AG04449 (cell line): ENCODE measurements at regions not wholly inside any gene's neighbourhood (a gene's known extent, or its start where the extent isn't known, plus 50 kb on each side); places are given as distances from the start of the nearest gene placed in this dataset.

Experiments
- CTCF ChIA-PET: fragments of 350-600 bp; formaldehyde crosslinking; extraction: SDS; loops from one replicate; lab custom pipeline; 2021; ENCODE audit warnings: antibody characterized with exemption; lab: Yijun Ruan, JAX
- POLR2A ChIA-PET: fragments of 400-600, 350-600 bp; formaldehyde crosslinking; extraction: SDS; loops from one replicate; lab custom pipeline; 2020; ENCODE audit warnings: antibody characterized with exemption, inconsistent platforms; lab: Yijun Ruan, JAX
- DNase-seq: peaks from one replicate; pipeline ENCODE4 v3.0.0-alpha.2; 2010; ENCODE audit warnings: low read depth, low spot score
- H3K4me3 ChIP-seq: 2 replicates; pipeline ENCODE4 v1.5.1; 2011; ENCODE audit warnings: low read depth, mild to moderate bottlenecking, control low read depth, low read length
- TF ChIP-seq, protein P1 (sequence below): IDR thresholded peaks from one replicate; pipeline ENCODE4 v1.5.1; 2011; ENCODE audit warnings: mild to moderate bottlenecking, moderate library complexity, low read length, control low read depth, inconsistent platforms; ENCODE audit not compliant: insufficient read depth; ENCODE audit errors: missing control alignments

DNA sequence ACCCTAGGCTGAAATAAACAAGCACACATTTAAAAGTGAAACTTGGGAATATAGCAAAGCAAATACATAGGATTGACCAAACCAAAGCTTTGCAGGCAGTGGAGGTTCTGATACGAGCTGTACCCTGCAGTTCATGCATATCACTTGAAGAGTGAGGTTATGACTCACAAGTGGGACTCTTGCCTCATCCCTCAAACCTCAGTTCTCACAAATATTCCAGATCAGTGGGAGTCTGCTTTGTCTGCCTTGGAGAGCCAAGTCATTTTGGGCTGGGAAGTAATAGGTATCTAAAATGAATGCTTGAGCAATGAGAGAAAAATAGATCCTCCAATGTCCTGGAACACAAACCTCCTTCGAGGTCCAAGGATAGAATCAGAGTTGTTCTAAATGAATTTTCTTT, 116.4 kb downstream of the LRIG3 start:
- CTCF ChIA-PET, result interaction anchor here (1.3 kb wide), 1 partner anchor 9 kb away, joined by 8 read pairs; no protein-coding TSS in a partner anchor
- H3K4me3 ChIP-seq, result no peak overlapping the region
- peak; percentile 60 for DNase-seq
- POLR2A ChIA-PET, result no interaction called here
- TF ChIP-seq, protein P1, sequence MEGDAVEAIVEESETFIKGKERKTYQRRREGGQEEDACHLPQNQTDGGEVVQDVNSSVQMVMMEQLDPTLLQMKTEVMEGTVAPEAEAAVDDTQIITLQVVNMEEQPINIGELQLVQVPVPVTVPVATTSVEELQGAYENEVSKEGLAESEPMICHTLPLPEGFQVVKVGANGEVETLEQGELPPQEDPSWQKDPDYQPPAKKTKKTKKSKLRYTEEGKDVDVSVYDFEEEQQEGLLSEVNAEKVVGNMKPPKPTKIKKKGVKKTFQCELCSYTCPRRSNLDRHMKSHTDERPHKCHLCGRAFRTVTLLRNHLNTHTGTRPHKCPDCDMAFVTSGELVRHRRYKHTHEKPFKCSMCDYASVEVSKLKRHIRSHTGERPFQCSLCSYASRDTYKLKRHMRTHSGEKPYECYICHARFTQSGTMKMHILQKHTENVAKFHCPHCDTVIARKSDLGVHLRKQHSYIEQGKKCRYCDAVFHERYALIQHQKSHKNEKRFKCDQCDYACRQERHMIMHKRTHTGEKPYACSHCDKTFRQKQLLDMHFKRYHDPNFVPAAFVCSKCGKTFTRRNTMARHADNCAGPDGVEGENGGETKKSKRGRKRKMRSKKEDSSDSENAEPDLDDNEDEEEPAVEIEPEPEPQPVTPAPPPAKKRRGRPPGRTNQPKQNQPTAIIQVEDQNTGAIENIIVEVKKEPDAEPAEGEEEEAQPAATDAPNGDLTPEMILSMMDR, result no peak

DNA sequence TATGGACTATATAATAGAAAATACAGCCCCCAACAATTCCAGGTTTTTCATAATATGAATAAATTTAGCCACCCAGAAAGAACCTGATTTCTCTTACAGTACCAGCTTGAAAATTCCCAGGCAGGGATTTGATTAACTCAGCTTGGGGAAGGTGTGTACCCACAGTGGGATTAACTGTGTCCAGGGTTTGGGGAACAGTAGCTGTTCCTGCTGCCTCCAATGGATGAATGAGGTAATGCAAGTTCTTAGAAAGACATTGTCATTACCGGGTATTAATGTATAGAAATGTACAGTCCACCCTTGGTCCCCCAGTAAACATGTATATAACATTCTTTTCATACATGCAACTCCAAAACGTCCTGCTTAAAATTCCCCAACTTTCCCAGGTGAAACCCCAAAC, 115.6 kb downstream of the LRIG3 start:
- ChIA-PET POLR2A (no interaction called here), CTCF (no interaction called here)
- no peak for DNase-seq
- TF ChIP-seq, protein P1, result peak; percentile 8
- H3K4me3 ChIP-seq, result no peak overlapping the region

DNA sequence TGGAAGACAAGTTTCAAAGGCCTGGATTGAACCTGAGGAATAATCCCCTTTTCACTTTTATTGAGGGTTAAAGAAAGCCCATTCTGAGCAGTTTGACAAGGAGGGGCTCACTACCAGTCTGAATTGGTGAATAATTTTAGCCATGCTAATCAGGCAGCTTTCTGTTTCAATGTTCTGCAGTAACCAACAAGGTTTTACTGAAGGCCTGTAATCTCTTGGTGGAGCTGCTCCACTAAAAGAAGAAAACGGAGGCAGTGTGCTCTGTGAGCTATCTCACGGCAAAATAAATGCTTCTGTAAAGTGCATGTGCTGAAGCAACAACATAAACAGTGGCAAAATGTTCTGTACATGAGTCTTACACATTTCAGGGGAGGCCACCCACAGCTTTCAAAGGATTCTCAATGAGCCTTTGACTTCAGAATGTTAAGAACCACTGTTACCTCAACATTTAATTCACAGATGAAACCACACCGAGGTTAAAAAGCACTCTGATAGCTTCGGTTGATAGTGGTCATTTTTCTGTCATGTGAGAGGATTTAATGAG, 111.2 kb downstream of the LRIG3 start:
- POLR2A ChIA-PET, result no interaction called here
- no peak for DNase-seq
- CTCF ChIA-PET, result no interaction called here
- TF ChIP-seq, protein P1, result no peak
- H3K4me3 ChIP-seq, result no peak overlapping the region

DNA sequence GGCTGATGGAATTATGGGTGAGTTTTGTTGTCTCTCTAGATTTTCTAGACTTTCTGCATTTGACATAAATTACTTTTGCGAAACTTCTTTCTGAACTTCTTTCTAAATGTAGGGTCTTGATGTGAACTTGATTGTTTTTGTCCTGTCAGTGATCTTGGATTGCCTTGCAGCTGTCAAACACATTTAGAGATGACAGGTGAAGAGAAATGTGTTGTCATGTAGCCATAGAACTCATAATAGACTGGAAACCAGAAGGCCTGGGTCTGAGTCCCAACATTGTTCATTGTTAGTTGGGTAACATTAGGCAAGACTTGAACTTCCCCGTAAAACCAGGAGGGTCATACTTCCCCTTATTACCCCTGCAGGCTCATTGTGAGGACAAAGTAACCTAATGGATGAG, 109.0 kb downstream of the LRIG3 start:
- ChIA-PET POLR2A (no interaction called here), CTCF (interaction anchor here (0.7 to 0.8 kb wide), 2 partner anchors 230 to 270 kb away, joined by 3 read pairs; no protein-coding TSS in a partner anchor)

DNA sequence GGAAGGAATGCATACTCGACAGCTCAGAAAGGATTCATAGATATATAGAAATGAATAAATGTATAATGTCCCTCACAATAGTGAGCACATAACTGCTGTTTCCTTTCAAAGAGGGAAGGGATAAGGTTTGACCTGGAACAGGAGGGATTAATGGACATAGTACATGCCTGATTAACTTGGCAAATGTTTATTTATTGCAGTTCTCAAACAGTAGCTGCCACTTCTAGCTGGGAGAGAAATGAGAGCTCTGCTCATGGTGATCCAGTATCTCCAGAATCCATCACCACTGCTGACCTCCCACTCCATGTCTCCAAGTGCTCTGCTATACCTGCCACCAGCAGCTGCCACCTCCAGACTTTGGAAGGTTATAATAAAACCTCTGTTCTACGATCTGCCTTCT, 108.1 kb downstream of the LRIG3 start:
- CTCF ChIA-PET, result interaction anchor here (0.7 to 1.8 kb wide), 3 partner anchors 9 to 272 kb away, joined by 3 to 8 read pairs (median 3); no protein-coding TSS in a partner anchor
- POLR2A ChIA-PET, result no interaction called here
- no peak for DNase-seq
- H3K4me3 ChIP-seq, result no peak overlapping the region
- TF ChIP-seq, protein P1, result no peak

More for the DNA sequence above, 109.0 kb downstream of the LRIG3 start:
- no peak for DNase-seq
- no peak overlapping the region for H3K4me3 ChIP-seq
- TF ChIP-seq, protein P1, result no peak

DNA sequence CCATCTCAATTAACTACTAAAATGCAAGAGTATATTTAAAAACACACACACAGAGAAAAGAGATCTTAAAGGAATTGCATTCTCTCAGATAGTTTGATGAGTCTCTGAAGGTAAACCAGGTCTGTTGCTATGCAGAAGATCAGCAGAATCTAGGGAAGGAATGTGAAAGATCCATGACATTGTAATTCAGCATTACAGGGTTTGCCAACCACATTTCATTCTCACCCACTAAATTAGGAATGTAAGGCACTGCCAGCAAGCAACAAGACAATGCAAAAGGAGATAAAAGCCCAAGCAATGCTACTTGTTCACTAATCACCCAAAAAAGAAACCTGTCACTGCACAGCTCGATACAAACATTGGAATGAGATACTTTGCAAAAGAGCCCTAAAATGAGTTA, 106.3 kb downstream of the LRIG3 start:
- ChIA-PET POLR2A (no interaction called here), CTCF (interaction anchor here (1.8 kb wide), 1 partner anchor 11 kb away, joined by 8 read pairs; no protein-coding TSS in a partner anchor)
- no peak overlapping the region for H3K4me3 ChIP-seq
- no peak for DNase-seq
- TF ChIP-seq, protein P1, result no peak
